Adrenal gland (tissue), 9 donors: ENCODE measurements at regions not wholly inside any gene's neighbourhood (a gene's known extent, or its start where the extent isn't known, plus 50 kb on each side); places are given as distances from the start of the nearest gene placed in this dataset.

Experiments
- DNase-seq, 7 donors: peaks; one replicate each; pipeline ENCODE4 v3.0.0-alpha.2; 2019 to 2020
- H3K27ac ChIP-seq, 5 donors: fragments of 200-600 bp; sonication (generic) in 4 of 5; 1 replicate in 3 of 5; 2 replicates in 2 of 5; pipeline versions ENCODE4 v1.5.1 to v1.8.0; 2016 to 2020; ENCODE audit warnings: mild to moderate bottlenecking in 1 of 5
- H3K27me3 ChIP-seq: fragments of 200-600 bp; 2 replicates; pipeline ENCODE4 v1.8.0; 2021
- H3K36me3 ChIP-seq, 2 donors: fragments of 200-600 bp; replicated peaks in 1 of 2; 1 replicate in 1 of 2; 2 replicates in 1 of 2; pipeline versions ENCODE4 v1.5.1 to v1.8.0; 2018 to 2022
- H3K4me1 ChIP-seq, 2 donors: fragments of 200-600 bp; replicated peaks in 1 of 2; 1 replicate in 1 of 2; 2 replicates in 1 of 2; pipeline versions ENCODE4 v1.5.1 to v1.8.0; 2018 to 2021
- H3K4me3 ChIP-seq, 4 donors: fragments of 200-600 bp; sonication (generic) in 3 of 4; one replicate each; pipeline ENCODE4 v1.5.1; 2016 to 2018
- H3K9me3 ChIP-seq, 3 donors: fragments of 200-600 bp; sonication (generic) in 1 of 3; replicated peaks in 1 of 3; 1 replicate in 2 of 3; 2 replicates in 1 of 3; pipeline versions ENCODE4 v1.5.1 to v1.8.0; 2016 to 2021
- POLR2A ChIP-seq, 2 donors: fragments of 450-650 bp; IDR thresholded peaks; one replicate each; pipeline ENCODE4 v1.6.1; 2017; ENCODE audit warnings: antibody characterized with exemption in 2 of 2, mild to moderate bottlenecking in 2 of 2, moderate library complexity in 1 of 2
- WGBS, 4 donors: extraction: QIAGEN DNeasy Blood & Tissue Kit in 2 of 4; methylation state at CpG; one replicate each; pipeline versions ENCODE4 v1.1.5 to v1.1.7; 2013 to 2017; 5-methylcytosine and 5-hydroxymethylcytosine counted together
- intact Hi-C, 2 donors: fragments of 100-400 bp; cut with DNase I; formaldehyde crosslinking; loops; one replicate each; pipeline versions ENCODE4 v1.14.1 to v1.15.0; 2022 to 2023
- TF ChIP-seq, protein P1 (sequence below), 6 experiments: fragments of 450-650 bp in 4 of 6; fragments of 200-600 bp in 2 of 6; sonication (generic) in 1 of 6; IDR thresholded peaks; 1 replicate in 5 of 6; 2 replicates in 1 of 6; pipeline versions ENCODE4 v1.5.1 to v1.8.0; 2016 to 2021; ENCODE audit warnings: antibody characterized with exemption in 6 of 6, mild to moderate bottlenecking in 2 of 6, moderate library complexity in 1 of 6
- donor health status: healthy with polysubstance abuse.
- donor health status: Bipolar disorder and iron deficiency.
- donor health status: DM: yes; HTN: yes; CAD: no.
- donor health status: DM: no; HTN: no; CAD: no.
- donor health status: DM: no; HTN: no; CAD: no.

DNA sequence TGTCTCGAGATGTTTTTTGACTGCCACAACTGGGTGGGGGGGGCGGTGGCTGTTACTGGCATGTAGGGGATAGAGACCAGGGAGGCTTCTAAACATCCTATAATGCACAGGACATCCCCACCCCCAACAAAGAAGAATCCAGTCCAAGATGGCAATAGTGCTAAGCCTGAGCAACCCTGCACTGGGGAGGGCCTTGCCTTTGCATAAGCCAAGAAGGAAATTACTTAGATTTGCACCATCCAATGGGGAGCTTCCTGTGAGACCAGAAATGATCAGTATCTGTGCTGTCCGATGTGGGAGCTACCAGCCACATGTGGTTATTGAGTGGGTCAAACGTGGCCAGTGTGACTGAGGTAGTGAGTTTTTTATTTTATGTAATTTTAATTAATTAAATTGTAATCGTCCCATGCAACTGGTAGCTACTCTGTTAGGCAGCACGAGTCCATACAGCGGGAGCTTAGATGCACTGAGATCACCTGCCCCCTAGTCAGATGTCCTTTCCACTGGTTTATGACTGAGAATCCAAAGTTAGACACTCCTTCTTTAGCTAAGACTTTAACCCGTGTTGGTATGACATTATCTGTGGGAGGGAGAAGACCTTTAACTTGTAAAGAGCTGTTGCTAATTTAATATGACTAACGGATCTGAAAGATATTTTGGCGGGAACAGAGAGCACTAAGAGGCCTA is 97.4 kb upstream of the NEDD9 start:
- H3K27me3 ChIP-seq, result no peaks in the 10 kb centered on the region
- H3K36me3 ChIP-seq, result no peaks in the 10 kb centered on the region
- H3K27ac ChIP-seq, result peak overlapping the region in 1 of 5 donors; percentile 62
- H3K4me3 ChIP-seq, result no peak overlapping the region
- no peak for DNase-seq
- H3K4me1 ChIP-seq, result no peaks in the 10 kb centered on the region
- no peaks in the 10 kb centered on the region for H3K9me3 ChIP-seq
- TF ChIP-seq, protein P1, sequence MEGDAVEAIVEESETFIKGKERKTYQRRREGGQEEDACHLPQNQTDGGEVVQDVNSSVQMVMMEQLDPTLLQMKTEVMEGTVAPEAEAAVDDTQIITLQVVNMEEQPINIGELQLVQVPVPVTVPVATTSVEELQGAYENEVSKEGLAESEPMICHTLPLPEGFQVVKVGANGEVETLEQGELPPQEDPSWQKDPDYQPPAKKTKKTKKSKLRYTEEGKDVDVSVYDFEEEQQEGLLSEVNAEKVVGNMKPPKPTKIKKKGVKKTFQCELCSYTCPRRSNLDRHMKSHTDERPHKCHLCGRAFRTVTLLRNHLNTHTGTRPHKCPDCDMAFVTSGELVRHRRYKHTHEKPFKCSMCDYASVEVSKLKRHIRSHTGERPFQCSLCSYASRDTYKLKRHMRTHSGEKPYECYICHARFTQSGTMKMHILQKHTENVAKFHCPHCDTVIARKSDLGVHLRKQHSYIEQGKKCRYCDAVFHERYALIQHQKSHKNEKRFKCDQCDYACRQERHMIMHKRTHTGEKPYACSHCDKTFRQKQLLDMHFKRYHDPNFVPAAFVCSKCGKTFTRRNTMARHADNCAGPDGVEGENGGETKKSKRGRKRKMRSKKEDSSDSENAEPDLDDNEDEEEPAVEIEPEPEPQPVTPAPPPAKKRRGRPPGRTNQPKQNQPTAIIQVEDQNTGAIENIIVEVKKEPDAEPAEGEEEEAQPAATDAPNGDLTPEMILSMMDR (IDR thresholded peaks at IDR 0.05), result no peak
- TF ChIP-seq POLR2A (IDR thresholded peaks at IDR 0.05), result no peak
- 76 to 82% (median 79%) methylated on average over 10 of the region's 10 CpGs for WGBS, 4 donors
- intact Hi-C loops, result no loop called here

DNA sequence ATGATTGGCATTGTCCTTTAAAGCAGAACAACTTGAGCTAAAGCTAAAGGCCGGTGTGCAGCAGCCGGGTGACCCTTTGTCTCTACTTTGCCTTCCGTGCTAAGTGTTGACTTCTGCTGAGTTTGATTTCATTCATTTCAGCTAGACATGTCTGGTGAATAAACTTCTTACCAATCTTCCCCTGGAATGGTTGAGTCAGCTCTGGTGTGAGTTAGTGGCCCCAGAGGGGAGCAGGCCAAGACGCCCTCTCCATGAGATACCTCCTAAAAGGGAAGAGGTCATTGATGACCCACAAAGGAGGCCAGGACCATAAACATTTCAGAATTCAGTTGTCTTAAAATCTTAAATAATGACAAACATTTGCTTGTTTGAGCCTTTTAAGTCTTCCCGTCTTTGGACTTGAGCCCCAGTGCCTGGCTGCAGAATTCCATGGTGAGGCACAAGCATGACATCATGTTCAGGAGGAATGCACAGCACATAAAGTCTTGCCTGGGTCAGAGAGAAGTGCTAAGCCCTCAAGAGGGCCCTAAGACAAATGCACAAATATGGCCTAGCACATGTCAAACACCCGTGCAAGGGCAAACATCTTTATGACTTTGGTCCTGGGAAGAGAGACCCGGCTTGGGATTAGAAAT is 96.3 kb upstream of the NEDD9 start:
- Histone ChIP-seq H3K36me3 (no peaks in the 10 kb centered on the region), H3K9me3 (no peaks in the 10 kb centered on the region), H3K4me1 (no peaks in the 10 kb centered on the region), H3K27me3 (no peaks in the 10 kb centered on the region), H3K27ac (no peak overlapping the region), H3K4me3 (no peak overlapping the region)
- TF ChIP-seq POLR2A (IDR thresholded peaks at IDR 0.05), result no peak
- TF ChIP-seq, protein P1 (IDR thresholded peaks at IDR 0.05), result no peak
- DNase-seq, result no peak
- intact Hi-C loops, result no loop called here
- WGBS, 4 donors, result 86 to 97% (median 92%) methylated on average over 7 of the region's 7 CpGs

DNA sequence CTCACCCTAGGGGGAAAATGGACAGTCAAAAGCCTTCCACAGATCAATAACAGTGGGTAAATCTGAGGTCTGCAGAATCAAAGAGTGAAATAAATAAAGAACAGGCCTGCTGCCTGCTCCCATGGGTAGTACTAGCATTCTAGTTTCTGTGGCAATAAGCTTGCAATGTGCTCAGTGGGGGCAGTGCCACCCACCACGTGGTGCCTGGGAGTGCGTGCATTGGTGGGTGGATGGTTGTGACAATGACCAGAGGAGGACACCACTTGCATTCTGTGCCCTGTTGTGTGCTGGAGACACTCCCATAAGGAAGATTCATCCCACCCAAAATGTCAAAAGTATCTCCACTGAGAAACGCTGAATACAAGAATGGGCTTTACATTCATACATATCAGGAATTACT is 95.5 kb upstream of the NEDD9 start:
- Histone ChIP-seq H3K9me3 (no peaks in the 10 kb centered on the region), H3K27ac (no peak overlapping the region), H3K4me3 (no peak overlapping the region), H3K36me3 (no peaks in the 10 kb centered on the region), H3K4me1 (no peaks in the 10 kb centered on the region), H3K27me3 (no peaks in the 10 kb centered on the region)
- intact Hi-C loops, result no loop called here
- no peak for TF ChIP-seq POLR2A (IDR thresholded peaks at IDR 0.05)
- TF ChIP-seq, protein P1 (IDR thresholded peaks at IDR 0.05), result no peak
- DNase-seq, result no peak
- 85 to 95% (median 89%) methylated on average over 3 of the region's 3 CpGs for WGBS, 4 donors

DNA sequence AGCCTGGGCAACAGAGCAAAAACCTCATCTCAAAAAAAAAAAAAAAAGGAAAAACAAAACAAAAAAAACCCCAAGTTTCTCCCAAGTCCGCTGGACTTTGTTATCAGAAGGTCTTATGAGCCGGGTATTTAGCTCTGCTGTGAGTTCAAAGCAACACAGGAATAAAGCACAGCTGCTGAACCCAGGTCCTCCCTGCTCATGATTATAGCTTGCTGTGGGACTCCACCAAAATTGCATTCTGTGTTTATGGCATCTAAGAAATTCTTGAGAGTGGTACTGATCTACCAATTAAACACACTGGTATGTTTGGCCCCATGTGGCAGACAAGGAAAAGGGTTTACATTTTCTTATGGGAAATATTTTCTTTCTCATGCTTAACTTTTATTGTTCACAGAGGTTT is 93.6 kb upstream of the NEDD9 start:
- Histone ChIP-seq H3K27me3 (no peaks in the 10 kb centered on the region), H3K4me1 (no peaks in the 10 kb centered on the region), H3K27ac (no peak overlapping the region), H3K4me3 (no peak overlapping the region), H3K36me3 (no peaks in the 10 kb centered on the region), H3K9me3 (no peaks in the 10 kb centered on the region)
- TF ChIP-seq, protein P1 (IDR thresholded peaks at IDR 0.05), result no peak
- TF ChIP-seq POLR2A (IDR thresholded peaks at IDR 0.05), result no peak
- WGBS, 4 donors, result 90 to 100% (median 96%) methylated on average over 2 of the region's 2 CpGs
- no peak for DNase-seq
- intact Hi-C loops, result no loop called here
